Endothelial cell of umbilical vein (primary cell): ENCODE measurements at regions not wholly inside any gene's neighbourhood (a gene's known extent, or its start where the extent isn't known, plus 50 kb on each side); places are given as distances from the start of the nearest gene placed in this dataset.

Experiments
- BruUV-seq: library from RNA; stranded (reverse); fragments of 400-500 nt; replicated peaks from 2 replicates; lab custom pipeline; 2021; lab: Mats Ljungman, UMichigan
- CTCF ChIA-PET: fragments of 300-600, 350-600 bp; sonication (Branson Sonifier 250); formaldehyde crosslinking; loops from one replicate; lab custom pipeline; 2021; ENCODE audit warnings: antibody characterized with exemption, inconsistent platforms; lab: Charles Lee
- POLR2A ChIA-PET: fragments of 300-600, 350-600 bp; sonication (Branson Sonifier 250); formaldehyde crosslinking; loops from one replicate; lab custom pipeline; 2021; ENCODE audit warnings: antibody characterized with exemption, inconsistent platforms; lab: Charles Lee
- DNase-seq: peaks from one replicate; pipeline ENCODE4 v3.0.0-alpha.2; 2011; ENCODE audit warnings: low read depth, low spot score
- FAIRE-seq: peaks from 2 replicates; lab custom pipeline; 2011; peaks lifted over from hg19 to GRCh38; lab: Jason Lieb, UNC
- H2AFZ ChIP-seq: 2 replicates; pipeline ENCODE4 v1.6.0; 2012; ENCODE audit warnings: low read depth, low read length, control low read depth, inconsistent platforms
- H3K27ac ChIP-seq: 2 replicates; pipeline ENCODE4 v1.5.1; 2011; ENCODE audit warnings: low read depth, mild to moderate bottlenecking, control low read depth, low read length, moderate library complexity; ENCODE audit not compliant: insufficient read depth
- H3K27me3 ChIP-seq, 2 experiments: 2 replicates each; pipeline versions ENCODE4 v1.6.0 to v1.6.1; 2011; ENCODE audit warnings: low read length in 2 of 2, mixed read lengths in 1 of 2; ENCODE audit not compliant: control insufficient read depth in 2 of 2, insufficient read depth in 2 of 2
- H3K36me3 ChIP-seq, 2 experiments: 2 replicates in 1 of 2; 3 replicates in 1 of 2; pipeline ENCODE4 v1.5.1; 2011; ENCODE audit warnings: low read length in 2 of 2, mild to moderate bottlenecking in 1 of 2, moderate library complexity in 1 of 2; ENCODE audit not compliant: control insufficient read depth in 2 of 2, insufficient read depth in 2 of 2; ENCODE audit errors: extremely low read depth in 1 of 2
- H3K4me1 ChIP-seq: 3 replicates; pipeline ENCODE4 v1.5.1; 2011; ENCODE audit warnings: mild to moderate bottlenecking, low read length; ENCODE audit not compliant: control insufficient read depth, insufficient read depth; ENCODE audit errors: extremely low read depth
- H3K4me2 ChIP-seq: 2 replicates; pipeline ENCODE4 v1.6.1; 2011; ENCODE audit warnings: low read length, control low read depth, mixed read lengths; ENCODE audit not compliant: insufficient read depth
- H3K4me3 ChIP-seq, 3 experiments: fragments of 200-600 bp in 1 of 3; sonication (generic), shearing (Covaris generic) in 1 of 3; replicated peaks in 1 of 3; 2 replicates each; pipeline ENCODE4 v1.5.1; 2011 to 2016; ENCODE audit warnings: control low read depth in 3 of 3, low read length in 3 of 3, mild to moderate bottlenecking in 2 of 3, inconsistent platforms in 1 of 3, low read depth in 1 of 3, moderate library complexity in 1 of 3; ENCODE audit not compliant: insufficient read depth in 1 of 3
- H3K79me2 ChIP-seq: 2 replicates; pipeline ENCODE4 v1.6.0; 2012; ENCODE audit warnings: low read length, inconsistent platforms; ENCODE audit not compliant: control insufficient read depth, insufficient read depth
- H3K9ac ChIP-seq: replicated peaks from 2 replicates; pipeline ENCODE3; 2011; ENCODE audit warnings: low read length, control low read depth; ENCODE audit not compliant: insufficient read depth; ENCODE audit errors: extremely low read depth
- H3K9me1 ChIP-seq: replicated peaks from 3 replicates; pipeline ENCODE4 v1.6.0; 2011; ENCODE audit warnings: mild to moderate bottlenecking, low read length; ENCODE audit not compliant: control insufficient read depth, insufficient read depth; ENCODE audit errors: extremely low read depth
- H3K9me3 ChIP-seq: replicated peaks from 2 replicates; pipeline ENCODE4 v1.5.1; 2012; ENCODE audit warnings: low read length, inconsistent platforms; ENCODE audit not compliant: control insufficient read depth, insufficient read depth
- H4K20me1 ChIP-seq: replicated peaks from 2 replicates; pipeline ENCODE3; 2011; ENCODE audit warnings: mild to moderate bottlenecking, low read length; ENCODE audit not compliant: control insufficient read depth, insufficient read depth; ENCODE audit errors: extremely low read depth
- EZH2 ChIP-seq: IDR thresholded peaks from 2 replicates; pipeline ENCODE4 v1.6.1; 2012; ENCODE audit warnings: borderline replicate concordance, low read depth, mild to moderate bottlenecking, moderate library complexity, low read length, inconsistent platforms; ENCODE audit not compliant: severe bottlenecking
- FOS ChIP-seq: IDR thresholded peaks from 2 replicates; pipeline ENCODE4 v1.6.1; 2011; ENCODE audit warnings: mild to moderate bottlenecking, low read length, moderate library complexity, borderline replicate concordance; ENCODE audit not compliant: insufficient read depth
- GATA2 ChIP-seq: IDR thresholded peaks from 2 replicates; pipeline ENCODE4 v1.7.0; 2011; ENCODE audit warnings: low read depth, mild to moderate bottlenecking, moderate library complexity, mixed read lengths, low read length; ENCODE audit not compliant: insufficient read length, insufficient read depth
- JUN ChIP-seq: IDR thresholded peaks from 2 replicates; pipeline ENCODE4 v1.6.1; 2011; ENCODE audit warnings: borderline replicate concordance, low read depth; ENCODE audit not compliant: insufficient read length, insufficient read depth
- MYC ChIP-seq: IDR thresholded peaks from one replicate; pipeline ENCODE4 v1.6.1; 2011; ENCODE audit warnings: mild to moderate bottlenecking, low read depth, low read length
- POLR2A ChIP-seq: IDR thresholded peaks from 2 replicates; pipeline ENCODE4 v1.6.1; 2012; ENCODE audit warnings: low read depth, mild to moderate bottlenecking, control low read depth, low read length
- POLR2AphosphoS5 ChIP-seq: IDR thresholded peaks from 2 replicates; pipeline ENCODE4 v1.6.1; 2012; ENCODE audit warnings: low read depth, mild to moderate bottlenecking, control low read depth, low read length, moderate library complexity; ENCODE audit not compliant: insufficient read depth
- dilution Hi-C: fragments of 300-500 bp; cut with MboI; formaldehyde crosslinking; loops from one replicate; pipeline ENCODE4 v1.15.0; 2019; ENCODE audit warnings: low sequenced_read_pairs; ENCODE audit not compliant: extremely low pct_ligation_motif_present
- intact Hi-C: fragments of 100-400 bp; cut with micrococcal nuclease; formaldehyde crosslinking; loops from one replicate; pipeline ENCODE4 v1.10.0; 2022
- TF ChIP-seq, protein P1 (sequence below), 2 donors: IDR thresholded peaks; 1 replicate in 1 of 2; 2 replicates in 1 of 2; pipeline ENCODE4 v1.5.1; 2011; ENCODE audit warnings: low read length in 2 of 2, mild to moderate bottlenecking in 2 of 2, moderate library complexity in 2 of 2, control low read depth in 1 of 2, inconsistent platforms in 1 of 2, low read depth in 1 of 2; ENCODE audit not compliant: insufficient read depth in 1 of 2; ENCODE audit errors: extremely low read depth in 1 of 2
- TF ChIP-seq, protein P2 (sequence below): IDR thresholded peaks from 2 replicates; pipeline ENCODE4 v1.6.1; 2011; ENCODE audit not compliant: insufficient read depth, insufficient read length

DNA sequence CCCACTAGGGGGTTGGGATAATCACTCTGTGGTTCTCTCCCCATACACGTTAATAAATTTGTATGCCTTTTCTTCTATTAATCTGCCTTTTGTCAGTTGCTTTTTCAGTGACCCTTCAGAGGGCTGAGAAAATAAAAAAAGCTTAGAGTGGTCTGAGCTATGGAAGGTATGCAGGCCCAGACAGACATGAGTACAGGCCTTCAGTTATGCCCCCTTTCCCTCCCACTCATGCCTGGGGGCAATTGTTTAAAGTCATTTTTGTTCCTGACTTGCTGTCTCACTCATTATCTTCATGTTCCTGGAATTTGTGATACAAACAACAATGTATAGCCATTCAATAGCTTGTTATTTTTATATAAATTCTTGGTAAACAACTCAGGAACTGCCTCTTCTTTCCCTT lies 170.8 kb downstream of the AKR1D1 start:
- CTCF ChIA-PET: no interaction called here

More for the DNA sequence above, 170.8 kb downstream of the AKR1D1 start:
- Histone ChIP-seq H3K4me2 (no peak overlapping the region), H3K4me1 (no peaks in the 10 kb centered on the region), H3K9me3 (no peaks in the 10 kb centered on the region), H3K9ac (no peak overlapping the region), H2AFZ (no peak overlapping the region), H3K4me3 (no peak overlapping the region), H3K36me3 (no peaks in the 10 kb centered on the region), H3K27ac (no peak overlapping the region), H3K9me1 (no peaks in the 10 kb centered on the region), H4K20me1 (no peaks in the 10 kb centered on the region), H3K79me2 (no peaks in the 10 kb centered on the region), H3K27me3 (no peaks in the 10 kb centered on the region)
- BruUV-seq: no TSS peak
- POLR2A ChIA-PET: no interaction called here
- DNase-seq (no peak), FAIRE-seq (no peak)
- intact Hi-C loops: no loop called here
- dilution Hi-C loops: no loop called here
- TF ChIP-seq GATA2: no peak
- no peak for TF ChIP-seq MYC
- TF ChIP-seq, protein P1, sequence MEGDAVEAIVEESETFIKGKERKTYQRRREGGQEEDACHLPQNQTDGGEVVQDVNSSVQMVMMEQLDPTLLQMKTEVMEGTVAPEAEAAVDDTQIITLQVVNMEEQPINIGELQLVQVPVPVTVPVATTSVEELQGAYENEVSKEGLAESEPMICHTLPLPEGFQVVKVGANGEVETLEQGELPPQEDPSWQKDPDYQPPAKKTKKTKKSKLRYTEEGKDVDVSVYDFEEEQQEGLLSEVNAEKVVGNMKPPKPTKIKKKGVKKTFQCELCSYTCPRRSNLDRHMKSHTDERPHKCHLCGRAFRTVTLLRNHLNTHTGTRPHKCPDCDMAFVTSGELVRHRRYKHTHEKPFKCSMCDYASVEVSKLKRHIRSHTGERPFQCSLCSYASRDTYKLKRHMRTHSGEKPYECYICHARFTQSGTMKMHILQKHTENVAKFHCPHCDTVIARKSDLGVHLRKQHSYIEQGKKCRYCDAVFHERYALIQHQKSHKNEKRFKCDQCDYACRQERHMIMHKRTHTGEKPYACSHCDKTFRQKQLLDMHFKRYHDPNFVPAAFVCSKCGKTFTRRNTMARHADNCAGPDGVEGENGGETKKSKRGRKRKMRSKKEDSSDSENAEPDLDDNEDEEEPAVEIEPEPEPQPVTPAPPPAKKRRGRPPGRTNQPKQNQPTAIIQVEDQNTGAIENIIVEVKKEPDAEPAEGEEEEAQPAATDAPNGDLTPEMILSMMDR (IDR thresholded peaks at IDR 0.05; ENCODE audit: extremely low read depth in 1 of 2, insufficient read depth in 1 of 2, low read depth in 1 of 2, low read length in 2 of 2): no peak
- TF ChIP-seq POLR2AphosphoS5: no peak
- no peak for TF ChIP-seq POLR2A
- TF ChIP-seq, protein P2, sequence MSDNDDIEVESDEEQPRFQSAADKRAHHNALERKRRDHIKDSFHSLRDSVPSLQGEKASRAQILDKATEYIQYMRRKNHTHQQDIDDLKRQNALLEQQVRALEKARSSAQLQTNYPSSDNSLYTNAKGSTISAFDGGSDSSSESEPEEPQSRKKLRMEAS: no peak
- no peak for TF ChIP-seq FOS
- TF ChIP-seq EZH2: no peak
- no peak for TF ChIP-seq JUN
